Superior temporal gyrus (tissue), 1 donor: ENCODE measurements at regions not wholly inside any gene's neighbourhood (a gene's known extent, or its start where the extent isn't known, plus 50 kb on each side); places are given as distances from the start of the nearest gene placed in this dataset.

Experiments
- DNase-seq: peaks from one replicate; pipeline ENCODE4 v3.0.0-alpha.2; 2016; ENCODE audit errors: extremely low spot score

DNA sequence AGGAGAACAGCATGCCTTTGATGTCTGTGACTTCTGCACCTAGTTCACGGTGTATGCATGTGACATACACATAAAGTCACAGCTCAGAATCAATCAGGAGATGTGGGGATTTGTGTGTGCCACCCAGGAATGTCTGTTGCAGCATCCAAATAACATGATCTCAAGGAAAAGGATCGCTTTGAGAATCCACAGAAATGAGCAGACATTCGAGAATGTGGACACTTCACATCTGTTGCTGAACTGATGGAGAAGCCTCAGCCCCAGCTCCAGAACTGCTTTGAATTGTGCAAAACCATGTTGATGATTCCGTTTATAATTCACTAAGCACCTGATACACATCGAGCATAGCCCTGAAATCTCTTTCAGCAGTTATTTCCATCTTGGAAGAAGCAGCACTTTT is 208.6 kb downstream of the CMPK2 start:
- DNase-seq = no peak

GRCh38 chr2:6657855-6658254 is 207.9 kb downstream of the CMPK2 start:
- DNase-seq = no peak

DNA sequence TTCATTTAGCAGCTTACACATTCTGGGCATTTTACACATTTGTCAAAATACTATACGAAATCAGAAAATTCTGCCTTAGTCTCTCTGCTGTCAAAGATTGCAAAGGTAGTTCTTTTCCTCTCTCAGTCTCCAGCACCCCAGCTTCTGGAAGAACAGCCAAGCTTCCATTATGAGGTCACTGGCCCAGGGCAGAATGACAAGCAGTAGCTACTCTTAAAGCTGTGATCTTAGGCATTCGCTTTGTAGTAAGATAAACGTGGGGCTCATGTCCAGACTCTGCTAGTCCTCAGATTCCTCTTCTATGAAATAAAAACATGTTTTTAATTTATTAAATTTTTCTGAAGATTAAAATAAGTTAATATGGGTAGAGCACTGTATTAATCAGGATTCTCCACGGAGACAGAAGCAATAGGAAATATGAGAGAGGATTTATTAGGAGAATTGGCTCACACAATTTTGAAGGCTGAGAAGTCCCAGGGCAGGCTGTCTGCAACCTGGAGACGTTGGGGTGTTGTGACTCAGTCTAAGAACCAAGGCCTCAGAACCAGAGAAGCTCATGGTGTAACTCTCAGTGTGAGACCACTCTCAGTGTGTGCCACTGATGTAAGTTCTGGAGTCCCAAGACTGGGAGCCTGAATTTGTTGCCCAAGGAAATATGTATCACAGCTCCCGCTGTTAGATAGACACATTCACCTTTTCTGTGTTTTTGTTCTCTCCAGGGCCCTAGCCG is 201.2 kb downstream of the CMPK2 start:
- DNase-seq = no peak

DNA sequence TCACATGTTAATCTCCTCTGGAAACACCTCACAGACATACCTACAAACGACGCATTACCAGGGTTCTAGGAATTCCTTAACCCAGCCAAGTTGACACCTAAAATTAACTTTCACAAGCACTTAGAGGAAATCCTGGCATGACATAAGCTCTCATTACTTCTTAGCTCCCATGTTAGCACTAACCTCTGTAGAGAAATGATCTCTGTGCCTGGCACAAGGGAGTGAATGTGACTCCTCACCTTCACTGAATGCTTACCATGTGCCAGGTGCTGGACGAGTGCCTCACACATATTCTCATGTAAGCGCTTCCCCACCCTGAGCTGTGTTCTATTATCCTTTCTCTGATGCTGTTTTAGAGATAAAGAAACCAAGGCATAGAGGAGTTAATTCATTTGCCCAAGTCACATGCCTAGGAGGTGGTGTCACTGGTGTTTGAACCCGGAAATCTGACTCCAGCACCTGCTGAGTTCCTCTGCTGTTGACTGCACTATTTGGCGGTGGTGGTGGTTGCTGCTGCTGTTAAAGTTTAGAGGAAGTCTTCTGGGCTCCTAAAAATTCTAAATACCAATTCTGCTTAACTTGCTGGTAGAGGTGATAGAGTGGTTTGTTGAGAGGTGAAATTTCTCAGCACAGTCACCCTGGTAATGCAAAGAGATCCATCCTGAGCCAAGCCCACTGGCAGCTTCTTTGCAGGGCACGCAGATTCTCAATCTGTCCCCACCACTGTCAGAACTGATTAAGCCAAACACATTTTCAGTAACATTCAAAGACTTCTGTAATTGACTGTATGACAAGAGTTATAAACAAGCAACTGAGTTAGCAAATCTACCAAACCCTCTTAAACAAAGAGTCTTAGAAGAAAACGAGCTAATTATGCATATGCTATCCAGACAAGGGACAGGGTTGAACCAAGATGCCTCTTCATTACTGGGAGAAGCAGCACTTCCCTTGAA is 200.3 kb downstream of the CMPK2 start:
- DNase-seq = no peak

DNA sequence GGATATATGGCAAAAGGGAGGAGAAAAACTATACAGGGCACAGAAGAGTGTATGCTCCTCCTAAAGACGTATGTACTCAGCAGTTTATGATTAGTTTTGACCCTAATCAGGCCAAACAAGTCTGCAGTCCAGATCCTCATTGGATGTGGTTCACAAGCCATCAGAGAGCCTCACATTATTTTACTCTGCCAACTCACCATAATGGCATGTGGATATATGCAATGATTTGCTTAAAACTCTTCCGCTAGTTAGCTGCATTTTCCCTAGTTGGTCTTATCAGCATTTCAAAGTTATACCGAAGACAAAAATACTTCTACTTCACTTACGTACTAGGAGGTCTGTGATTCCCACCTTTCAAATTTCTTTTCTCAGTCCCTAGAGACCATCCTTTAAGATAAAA is 198.4 kb downstream of the CMPK2 start:
- no peak for DNase-seq

GRCh38 chr2:6671913-6672312 is 193.8 kb downstream of the CMPK2 start:
- DNase-seq = no peak

- no peak for DNase-seq
Observed at GRCh38 chr2:6674381-6674780, 191.3 kb downstream of the CMPK2 start.

GRCh38 chr2:6675791-6676190 is 189.9 kb downstream of the CMPK2 start:
- DNase-seq = no peak

GRCh38 chr2:6676241-6676640 is 189.5 kb downstream of the CMPK2 start:
- no peak for DNase-seq

DNA sequence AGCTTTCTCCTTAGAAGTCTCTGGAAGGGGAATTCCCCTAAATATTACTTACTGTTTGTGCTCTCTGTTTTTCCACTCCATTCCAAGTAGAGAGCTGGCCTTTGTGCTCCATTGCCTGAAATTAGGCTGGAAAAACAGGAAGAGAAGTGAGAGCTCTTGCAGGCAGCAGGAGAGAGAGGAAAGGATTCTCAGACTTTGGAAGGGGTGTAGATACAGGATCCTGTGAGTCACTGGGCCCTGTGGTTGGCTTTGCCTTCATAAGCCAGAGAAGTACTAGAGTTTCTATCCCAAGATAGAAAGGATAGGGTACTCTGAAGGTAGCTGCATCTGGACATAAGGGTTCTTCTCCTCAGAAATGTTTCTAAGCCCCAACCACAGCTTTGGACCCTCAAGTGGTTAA is 188.9 kb downstream of the CMPK2 start:
- no peak for DNase-seq

DNA sequence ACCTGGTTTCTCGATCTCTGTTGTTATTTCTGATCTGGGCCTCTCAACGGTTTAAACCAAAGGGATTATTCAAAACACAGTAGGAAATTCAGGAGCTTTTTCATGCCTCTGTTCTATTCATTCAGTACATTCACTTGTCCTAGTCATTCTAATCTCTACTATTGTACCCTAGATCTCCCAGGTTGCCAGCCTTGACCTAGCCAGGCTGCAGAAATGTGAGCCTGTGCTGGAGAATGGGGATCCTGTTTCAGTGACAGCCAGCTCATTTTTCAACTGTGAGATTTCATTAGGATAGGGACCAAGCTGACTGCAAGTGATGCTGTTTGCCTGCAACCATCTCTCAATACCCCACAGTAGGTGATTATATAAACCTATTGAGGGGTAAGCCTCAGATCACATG is 186.2 kb downstream of the CMPK2 start:
- no peak for DNase-seq

- no peak for DNase-seq
Observed at GRCh38 chr2:6683516-6683915, 182.2 kb downstream of the CMPK2 start.

GRCh38 chr2:6685447-6685846 is 180.3 kb downstream of the CMPK2 start:
- DNase-seq = no peak

GRCh38 chr2:6692056-6692455 is 173.7 kb downstream of the CMPK2 start:
- no peak for DNase-seq

- DNase-seq = no peak
Observed at GRCh38 chr2:6692819-6693218, 172.9 kb downstream of the CMPK2 start.

GRCh38 chr2:6694555-6694954 is 171.2 kb downstream of the CMPK2 start:
- no peak for DNase-seq

GRCh38 chr2:6700335-6700734 is 165.4 kb downstream of the CMPK2 start:
- DNase-seq = no peak

DNA sequence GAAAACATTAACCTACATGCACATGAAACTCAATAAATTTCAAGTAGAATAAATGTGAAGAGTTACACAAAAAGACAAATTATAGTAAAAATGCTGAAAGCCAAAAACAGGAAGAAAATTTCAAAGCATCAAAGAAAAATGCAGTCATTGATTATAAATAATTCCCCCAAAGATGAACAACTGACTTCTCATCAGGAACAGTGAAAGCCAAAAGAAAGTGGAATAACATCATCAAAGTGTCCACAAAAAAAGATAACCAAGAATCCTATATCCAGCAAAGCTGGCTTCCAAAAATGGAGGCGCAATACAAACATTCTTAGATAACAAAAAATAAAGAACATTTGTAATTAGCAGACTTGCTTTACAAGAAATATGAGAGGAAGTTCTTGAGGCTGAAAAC is 161.6 kb downstream of the CMPK2 start:
- no peak for DNase-seq

- no peak for DNase-seq
Observed at GRCh38 chr2:6721395-6721794, 144.3 kb downstream of the CMPK2 start.

GRCh38 chr2:6722574-6722973 is 143.1 kb downstream of the CMPK2 start:
- DNase-seq = no peak

- no peak for DNase-seq
Observed at GRCh38 chr2:6723865-6724604, 141.7 kb downstream of the CMPK2 start.

DNA sequence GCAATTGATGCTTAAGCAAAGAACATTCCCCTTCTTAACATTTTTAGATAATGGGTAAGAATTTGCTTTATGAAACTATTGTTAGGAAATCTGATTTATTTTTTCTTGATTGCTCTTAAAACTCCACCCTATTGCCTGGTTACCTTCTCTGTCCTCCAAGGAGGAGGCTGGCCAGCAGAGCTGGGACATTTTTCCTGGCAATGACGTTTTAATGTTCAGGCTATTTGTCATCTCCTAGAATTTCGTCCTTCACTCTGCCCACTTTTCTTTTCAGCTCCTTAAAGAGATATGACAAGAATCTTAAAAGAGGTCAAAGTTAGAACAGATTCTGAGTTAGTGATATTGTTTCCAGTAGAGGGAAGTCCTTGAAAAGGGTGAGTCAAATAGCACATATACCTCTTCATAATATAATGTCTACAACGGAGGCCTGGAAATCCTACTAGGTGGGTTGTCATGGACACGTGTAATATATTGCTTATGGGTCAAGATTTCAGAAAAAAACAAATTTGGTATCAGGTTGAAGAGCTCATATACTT is 141.0 kb downstream of the CMPK2 start:
- DNase-seq = no peak
